Stimulated activated CD4-positive, alpha-beta T cell treated with anti-CD3 and anti-CD28 coated beads, Interleukin-1b, Interleukin-23, amount 100 ng/mL, for 1 hour (primary cell): ENCODE measurements at regions not wholly inside any gene's neighbourhood (a gene's known extent, or its start where the extent isn't known, plus 50 kb on each side); places are given as distances from the start of the nearest gene placed in this dataset.

Source experiments
- DNase-seq, 2 donors: peaks; one replicate each; pipeline ENCODE4 v3.0.0-alpha.2; 2020; ENCODE audit warnings: low read depth in 2 of 2

DNA sequence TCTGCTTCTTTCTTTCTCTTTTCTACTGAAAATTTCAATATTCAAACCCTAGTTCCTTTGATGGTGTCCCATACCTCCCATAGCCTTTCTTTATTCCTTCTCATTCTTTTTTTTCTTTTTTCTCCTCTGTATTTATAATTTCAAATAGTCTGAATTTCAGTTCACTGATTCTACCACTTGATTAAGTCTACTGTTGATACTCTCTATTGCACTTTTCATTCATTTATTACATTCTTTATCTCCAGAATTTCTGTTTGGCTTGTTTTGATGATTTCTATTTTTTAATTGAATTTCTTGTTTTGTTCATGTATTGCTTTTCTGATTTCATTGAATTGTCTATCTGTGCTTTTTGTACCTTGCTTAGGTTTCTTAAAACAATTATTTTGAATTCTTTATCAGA, 111.9 kb upstream of the VRK2 start:
- DNase-seq: no peak

DNA sequence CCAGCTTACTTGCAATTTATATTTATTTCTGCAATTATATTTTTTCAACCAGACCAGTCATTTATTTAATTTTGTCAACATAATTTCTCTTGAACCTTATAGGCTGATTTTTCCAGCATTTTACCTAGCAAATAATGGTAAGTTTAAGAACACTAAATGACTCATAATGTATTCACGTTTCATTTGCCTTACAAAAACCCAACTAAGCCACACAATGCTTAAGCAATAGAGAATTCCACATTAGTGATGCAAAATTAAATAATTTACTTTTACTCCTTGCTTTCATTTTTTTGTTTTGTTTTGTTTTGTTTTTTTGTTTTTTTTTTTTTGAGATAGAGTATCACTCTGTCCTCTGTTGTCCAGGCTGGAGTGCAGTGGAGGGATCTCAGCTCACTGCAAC, 110.4 kb upstream of the VRK2 start:
- no peak for DNase-seq

DNA sequence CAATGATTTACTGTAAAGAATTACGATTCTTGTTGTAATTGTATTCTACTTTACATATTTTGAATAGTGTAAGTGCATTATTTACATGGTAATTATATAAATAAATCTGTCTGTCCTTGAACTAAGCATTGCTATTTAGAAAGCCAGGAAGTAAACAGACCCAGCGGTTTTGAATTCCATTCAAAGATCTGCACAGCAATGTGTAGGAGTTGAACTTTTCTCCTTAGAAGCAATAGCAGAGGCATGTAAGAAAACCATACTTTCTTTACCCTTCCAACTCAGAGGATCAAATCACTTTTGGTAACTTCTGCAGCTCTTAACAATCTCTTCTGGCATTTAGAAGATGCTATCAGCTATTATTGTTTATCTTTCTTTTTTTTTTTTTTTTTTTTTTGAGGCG, 109.2 kb upstream of the VRK2 start:
- no peak for DNase-seq

DNA sequence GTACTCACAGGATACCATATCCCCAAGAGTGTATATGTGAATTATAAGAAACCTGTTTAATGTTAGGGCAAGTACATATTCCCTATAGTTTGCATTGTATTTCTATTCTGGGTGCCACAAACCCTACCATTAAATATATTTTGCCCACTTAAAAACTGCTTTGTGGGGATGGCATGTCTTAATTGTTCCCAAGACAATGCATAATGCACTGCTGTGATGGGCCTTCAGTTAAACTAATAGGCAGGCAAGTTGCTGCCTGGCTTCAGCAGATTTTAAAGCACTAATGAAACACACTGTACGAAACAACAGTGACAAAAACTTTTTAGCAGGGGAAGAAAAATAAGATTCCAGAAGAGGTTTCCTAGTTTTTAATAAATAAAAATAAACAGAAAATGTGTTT, 104.8 kb upstream of the VRK2 start:
- DNase-seq: no peak

DNA sequence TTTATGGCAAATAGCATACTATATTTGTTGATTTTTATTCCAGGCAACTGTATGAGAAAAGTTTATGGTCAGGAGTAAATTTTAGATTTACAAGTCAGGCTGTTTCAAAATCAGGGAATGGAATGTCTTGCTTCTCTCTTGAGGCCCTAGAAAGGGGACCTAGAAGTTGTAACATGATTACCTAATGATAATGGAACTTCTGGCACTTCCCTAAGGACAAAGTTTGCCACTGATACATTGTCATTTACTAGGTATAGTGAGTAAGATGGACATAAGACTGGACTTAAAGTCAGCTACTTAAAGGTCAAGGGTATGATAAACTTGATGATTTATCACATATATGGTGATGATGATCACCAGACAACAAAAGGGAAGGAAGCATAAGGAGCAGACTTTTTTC, 103.3 kb upstream of the VRK2 start:
- no peak for DNase-seq

DNA sequence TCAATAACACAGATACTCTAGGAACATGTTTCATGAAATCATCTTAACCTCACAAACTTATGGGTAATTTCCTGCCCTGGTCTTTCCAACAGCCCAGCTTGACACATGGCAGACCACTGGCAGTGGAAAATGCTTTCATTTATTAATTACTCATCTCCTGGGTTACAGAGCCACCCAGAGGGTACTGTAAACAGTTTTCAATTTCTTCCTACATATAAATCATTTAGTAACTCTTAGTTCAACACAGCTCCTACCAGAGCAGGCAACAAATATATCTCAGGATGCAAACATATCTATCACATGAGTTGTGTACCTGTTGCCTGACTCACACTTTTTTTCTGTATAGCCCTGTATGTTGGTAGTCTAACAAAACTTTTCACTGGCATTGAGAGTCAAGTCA, 99.2 kb upstream of the VRK2 start:
- no peak for DNase-seq

DNA sequence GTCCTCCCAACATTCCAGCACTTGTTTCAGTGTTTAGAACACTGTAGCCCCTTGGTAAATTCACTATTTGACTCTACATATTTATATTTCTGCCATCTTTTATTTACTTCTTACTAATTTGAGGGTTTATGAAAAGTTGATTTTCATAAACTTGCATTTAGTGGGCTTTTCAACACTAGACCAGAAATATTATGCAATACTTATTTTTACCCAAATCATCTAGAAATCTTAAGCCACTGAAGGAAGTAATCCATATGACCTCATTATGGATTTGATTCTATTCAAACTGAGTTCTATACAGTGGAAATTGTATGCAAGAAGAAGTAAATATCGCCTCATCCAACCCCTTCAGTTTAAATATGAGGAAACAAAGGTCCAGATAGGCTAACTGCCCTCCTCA, 92.6 kb upstream of the VRK2 start:
- DNase-seq: no peak

DNA sequence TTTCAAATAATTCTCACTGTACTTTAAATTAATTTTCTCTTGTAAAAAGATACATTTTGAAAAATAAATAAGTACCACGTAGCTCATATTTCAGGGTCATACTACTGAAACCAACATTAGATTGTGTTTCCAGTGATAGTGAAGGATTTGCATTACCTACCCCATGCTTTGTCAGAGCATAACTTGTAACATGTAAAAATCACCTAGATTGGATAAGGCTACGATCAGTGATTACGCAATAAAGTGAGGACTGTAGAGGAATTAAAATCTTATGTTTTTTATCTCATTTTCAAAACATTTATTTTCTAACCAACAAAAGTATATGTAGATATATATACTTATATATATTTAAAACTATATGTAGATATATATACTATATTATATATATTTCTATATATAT, 89.4 kb upstream of the VRK2 start:
- no peak for DNase-seq

DNA sequence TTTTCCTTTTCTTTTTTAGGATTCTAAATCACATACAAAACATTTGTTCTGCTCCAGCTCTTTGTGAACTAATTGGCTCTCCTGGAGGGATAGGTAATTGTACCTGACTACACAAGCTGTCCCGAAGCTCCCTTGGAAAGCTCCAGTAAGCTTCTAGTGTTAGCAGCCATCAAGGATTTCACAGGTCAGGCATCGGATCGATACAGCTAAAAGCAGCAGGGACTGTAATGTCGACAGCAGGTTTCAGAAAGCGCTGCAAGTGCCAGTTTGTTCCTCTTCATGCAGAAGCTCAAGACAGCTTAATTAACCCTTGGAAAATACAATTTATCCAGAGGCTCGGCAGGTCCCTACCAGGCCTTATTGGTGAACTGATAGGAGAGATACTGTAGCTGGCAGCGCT, 87.2 kb upstream of the VRK2 start:
- no peak for DNase-seq

DNA sequence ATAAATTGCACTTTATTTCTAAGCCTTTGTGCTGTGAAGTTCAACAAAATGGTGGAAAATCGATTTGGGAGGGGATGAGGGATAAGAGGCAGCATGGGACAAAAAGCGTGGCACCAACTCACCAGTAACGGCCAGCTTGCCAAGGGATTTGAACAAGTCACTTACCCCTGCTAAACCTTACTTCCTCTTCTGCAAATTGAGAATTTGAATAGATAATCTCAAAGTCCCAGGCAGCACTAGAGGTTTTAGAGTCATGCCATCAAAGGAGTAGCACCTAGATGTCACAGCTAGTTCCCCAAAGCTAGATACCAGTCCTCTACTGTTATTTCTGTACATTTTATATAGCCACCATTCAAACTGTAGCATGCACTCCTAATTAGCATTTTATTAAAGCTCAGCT, 83.7 kb upstream of the VRK2 start:
- DNase-seq: no peak

DNA sequence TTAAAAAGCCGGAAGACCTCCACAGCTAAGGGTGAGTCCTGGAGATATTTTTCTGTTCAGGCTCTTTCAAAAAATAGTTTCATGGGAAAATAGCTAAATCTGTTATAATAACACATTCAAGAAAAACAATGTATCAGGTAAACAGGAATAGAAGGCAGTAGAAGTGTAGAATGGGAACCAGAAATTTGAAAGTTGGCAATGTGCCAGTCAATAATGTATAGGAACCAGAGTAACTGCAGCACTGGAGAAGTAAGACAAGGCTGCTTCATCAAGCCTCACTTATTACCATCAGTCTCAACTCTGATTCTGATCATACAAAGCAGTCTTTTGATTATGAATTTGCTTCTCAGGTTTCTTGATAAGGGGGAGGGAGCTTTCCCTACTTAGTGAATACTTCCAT, 81.4 kb upstream of the VRK2 start:
- DNase-seq: no peak

DNA sequence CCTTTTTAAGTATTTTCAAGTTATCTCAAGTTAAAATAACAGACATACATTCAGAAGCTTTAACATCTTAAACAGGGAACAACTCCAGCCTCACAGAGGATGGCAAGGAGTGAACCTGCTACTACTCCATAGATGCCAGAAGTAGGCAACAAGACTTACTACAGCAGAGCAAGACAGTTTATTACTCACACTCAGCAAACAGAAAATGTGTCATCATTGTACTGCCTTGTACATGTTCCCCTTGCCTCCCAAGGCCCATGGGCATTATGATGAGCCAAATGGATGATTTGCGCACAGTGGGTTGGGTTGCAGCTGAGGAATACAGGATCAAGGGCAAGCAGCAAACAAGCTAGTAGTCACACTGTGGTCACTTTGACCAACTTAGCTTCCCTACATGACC, 80.6 kb upstream of the VRK2 start:
- DNase-seq: no peak

DNA sequence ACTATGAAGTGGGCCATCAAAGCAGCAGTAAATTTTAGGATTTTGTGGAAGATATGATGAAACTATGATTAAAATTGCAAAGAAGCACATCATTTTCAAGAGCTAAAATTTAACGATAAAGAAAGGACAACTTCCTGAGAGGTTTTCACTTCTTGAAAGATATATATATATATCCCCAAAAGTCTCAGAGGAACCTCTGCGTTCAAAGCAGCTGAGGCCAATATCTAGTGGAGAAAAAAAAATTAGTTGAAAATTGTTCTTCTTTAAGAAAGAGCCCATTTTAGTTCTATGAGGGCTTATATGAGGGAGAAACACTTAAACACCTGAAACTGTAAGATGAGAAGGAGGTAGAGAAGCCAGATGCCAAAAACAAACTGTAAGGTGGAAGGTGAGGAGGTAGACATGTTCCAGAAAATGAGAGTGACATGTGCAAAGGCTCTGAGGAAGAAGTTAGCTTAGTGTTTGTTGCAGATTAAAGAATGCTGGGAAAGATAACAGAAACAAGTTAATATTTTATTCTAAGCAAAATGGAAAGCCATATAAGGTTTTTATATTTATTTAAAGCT, 72.9 kb upstream of the VRK2 start:
- DNase-seq: no peak

DNA sequence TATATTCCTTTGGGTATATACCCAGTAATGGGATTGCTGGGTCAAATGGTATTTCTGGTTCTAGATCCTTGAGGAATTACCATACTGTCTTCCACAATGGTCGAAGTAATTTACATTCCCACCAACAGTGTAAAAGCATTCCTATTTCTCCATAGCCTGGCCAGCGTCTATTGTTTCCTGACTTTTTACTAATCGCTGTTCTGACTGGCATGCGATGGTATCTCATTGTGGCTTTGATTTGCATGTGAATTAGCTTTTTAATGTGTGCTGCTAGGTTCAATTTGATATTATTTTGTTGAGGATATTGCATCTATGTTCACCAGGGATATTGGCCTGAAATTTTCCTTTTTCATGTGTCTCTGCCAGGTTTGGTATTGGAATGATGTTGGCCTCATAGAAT, 67.4 kb upstream of the VRK2 start:
- no peak for DNase-seq

DNA sequence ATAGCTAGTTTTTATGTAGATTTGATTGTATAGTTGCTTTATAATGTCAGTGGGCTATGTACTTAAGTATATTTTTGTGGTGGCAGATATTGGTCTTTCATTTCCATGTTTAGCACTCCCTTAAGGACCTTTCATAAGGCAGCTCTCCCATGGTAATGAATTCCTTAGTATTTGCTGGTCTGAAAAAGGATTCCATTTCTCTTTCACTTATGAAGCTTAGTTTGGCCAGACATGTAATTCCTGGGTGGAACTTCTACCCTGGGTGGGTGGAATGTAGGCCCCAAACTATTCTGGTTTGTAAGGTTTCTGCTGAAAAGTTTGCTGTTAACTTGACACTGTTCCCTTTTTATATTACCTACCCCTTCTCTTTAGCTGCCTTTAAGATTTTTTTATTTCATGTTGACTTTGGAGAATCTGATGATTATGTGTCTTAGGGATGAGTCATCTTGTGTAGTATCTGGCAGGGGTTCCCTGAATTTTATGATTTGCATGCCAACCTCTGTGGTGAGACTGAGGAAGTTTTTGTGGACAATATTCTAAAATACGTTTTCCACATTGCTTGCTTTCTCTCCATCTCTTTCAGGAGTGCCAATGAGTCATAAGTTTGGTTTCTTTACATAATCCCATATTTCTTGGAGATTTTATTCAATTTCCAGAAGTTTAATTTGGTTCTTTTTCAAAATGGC, 65.4 kb upstream of the VRK2 start:
- no peak for DNase-seq

DNA sequence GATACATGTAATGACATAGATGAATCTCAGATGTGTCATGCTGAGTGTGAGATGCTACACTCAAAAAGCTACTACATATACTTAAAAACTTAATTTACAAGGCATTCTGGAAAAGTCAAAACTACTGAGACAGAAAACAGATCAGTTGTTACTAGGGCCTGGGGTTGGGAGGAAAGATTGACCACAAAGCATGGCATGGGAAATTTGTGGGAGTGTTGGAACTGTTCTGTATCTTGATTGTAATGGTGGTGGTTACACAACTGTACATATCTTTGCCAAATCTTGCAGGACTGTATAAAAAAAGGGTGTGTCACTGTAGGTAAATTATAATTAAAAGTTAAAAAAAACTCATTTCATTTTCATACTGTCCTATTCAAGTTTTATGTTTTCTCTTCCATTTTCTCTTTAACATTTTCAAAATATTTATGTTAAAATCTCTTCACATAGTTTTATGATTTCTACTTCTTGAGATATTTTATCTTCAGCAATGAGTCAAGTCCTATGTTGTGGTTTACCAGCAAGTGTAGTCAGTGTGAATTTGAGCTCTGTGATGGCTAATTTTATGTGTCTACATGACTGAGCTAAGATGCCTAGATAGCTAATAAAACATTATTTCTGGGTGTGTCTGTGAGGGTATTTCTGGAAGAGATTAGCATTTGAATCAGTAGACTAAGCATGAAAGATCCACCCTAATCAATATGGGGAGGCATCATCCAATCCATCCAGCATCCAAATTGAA, 58.6 kb upstream of the VRK2 start:
- DNase-seq: no peak

DNA sequence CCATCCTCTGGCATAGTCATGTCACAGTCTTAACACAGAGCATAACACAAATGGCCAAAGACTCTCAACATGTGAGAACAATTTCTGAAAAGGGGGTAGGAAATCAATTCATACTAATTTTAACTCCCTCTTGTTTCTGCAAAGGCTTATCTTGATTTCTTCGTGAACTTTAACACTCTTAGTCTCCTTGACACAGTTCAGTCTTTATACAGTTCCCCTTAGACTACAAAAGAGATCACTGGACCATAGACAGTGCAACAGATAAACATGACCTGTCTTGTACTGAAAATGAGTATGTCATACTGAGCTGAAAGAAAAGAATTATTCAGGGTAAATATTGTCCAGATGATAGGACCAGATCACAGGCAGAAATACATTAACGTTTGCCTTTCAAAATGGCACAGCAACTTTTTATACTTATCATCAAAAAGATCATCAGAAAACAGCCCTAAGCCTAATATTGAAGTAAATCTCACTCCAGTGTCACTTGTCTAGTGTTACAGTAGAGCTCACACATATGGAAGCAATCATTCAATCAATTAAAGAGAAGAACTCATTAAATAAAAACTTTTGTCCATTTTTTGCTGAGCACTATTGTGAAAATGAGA, 56.4 kb upstream of the VRK2 start:
- no peak for DNase-seq
